Fibroblast of skin of left biceps (primary cell): ENCODE measurements at regions not wholly inside any gene's neighbourhood (a gene's known extent, or its start where the extent isn't known, plus 50 kb on each side); places are given as distances from the start of the nearest gene placed in this dataset.
"Not testable (repeated sequence)": the region's sequence is repeated elsewhere in the genome, so short reads cannot be mapped to it uniquely, and the experiment has no call there.

Experiments
- DNase-seq, 2 experiments: peaks; one replicate each; pipeline ENCODE4 v3.0.0-alpha.2; 2013; ENCODE audit warnings: low read depth in 2 of 2

DNA sequence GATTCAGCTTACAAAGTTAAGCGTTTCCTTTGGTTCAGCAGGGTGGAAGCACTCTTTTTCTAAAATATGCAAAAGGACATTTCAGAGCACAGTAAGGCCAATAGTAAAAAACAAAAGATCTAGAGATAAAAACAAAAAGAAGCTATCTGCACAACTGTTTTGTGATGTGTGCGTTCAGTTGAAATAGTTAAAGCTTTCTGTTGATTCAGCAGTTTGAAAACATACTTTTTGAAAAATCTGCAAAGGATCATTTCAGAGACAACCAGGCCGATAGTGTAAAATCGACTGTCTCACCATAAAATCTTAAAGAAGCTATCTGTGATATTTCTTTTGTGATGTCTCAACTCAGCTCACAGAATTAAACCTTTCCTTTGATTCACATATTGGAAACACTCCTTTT lies 300.0 kb upstream of the ALG10B start:
- DNase-seq, result no peak

DNA sequence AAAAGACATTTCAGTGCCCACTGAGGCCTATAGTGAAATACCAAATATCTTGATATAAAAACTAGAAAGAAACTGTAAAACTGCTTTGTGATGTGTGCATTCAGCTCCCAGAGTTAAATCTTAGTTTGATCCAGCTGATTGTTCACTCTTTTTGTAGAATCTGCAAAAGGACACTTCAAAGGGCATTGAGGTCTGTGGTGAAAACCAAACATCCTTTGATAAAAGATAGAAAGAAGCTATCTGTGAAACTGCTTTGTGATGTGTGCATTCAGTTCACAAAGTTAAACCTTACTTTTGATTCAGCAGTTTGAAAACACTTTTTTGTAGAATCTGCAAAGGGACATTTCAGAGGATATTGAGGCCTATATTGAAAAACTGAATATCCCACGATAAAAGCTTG lies 290.7 kb upstream of the ALG10B start:
- DNase-seq, result no peak

DNA sequence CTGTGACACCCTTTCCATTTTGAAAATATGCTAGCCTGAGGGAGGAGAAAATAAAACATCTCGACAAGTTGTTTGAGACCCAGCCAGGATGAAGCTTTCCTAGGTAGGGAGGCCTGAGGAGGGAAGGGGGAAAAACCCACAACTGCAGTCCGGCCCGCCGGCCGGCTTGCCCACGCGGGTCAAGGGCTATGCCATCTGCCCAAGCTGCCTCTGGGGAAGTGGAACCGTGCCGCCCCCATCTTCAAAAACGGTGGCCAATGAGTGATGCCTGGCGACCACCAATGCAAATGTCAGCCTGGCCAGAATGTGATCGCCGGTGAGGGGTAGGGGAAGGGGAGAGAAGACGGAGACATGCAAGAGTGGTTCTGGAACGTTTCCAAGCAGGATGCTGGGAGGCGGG lies 263.5 kb upstream of the ALG10B start:
- no peak for DNase-seq

DNA sequence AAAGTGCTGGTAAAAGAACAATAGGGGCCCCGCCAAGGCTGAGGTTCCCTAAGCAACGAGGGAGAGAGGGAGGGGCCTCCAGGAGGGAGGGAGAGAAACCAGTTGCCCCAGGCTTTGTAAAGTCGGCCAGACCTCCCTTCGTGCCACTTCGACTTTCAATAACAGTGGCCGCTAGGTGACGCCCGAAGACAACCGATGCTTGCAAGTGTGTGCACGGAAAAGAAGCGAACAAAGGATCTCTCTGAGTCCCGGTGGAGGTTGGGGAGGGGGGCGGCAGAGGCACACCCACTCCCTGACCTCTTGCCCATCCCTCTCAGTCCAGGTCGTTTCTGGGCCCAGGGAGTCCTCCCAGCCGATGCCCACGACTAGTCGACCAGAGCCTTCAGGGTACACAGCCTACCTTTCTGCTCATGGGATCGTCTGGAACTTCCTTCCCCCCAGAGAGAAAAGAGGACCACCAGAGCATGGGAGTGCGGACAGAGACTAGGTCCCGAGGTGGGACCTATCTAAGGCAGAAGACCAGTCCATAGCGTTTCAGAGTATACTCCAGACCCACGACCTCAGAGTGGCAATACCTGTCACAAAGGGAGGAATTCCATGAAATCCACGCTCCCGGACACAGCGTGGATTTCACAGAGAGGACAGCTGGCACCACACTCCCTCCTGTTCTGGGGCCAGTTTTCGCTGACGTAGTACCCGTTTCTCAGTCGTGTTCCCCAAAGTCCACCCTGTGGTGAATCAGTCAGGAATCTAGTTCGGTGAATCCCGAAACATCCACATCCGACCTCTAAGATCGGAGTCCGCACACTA lies 262.7 kb upstream of the ALG10B start:
- DNase-seq, result no peak

DNA sequence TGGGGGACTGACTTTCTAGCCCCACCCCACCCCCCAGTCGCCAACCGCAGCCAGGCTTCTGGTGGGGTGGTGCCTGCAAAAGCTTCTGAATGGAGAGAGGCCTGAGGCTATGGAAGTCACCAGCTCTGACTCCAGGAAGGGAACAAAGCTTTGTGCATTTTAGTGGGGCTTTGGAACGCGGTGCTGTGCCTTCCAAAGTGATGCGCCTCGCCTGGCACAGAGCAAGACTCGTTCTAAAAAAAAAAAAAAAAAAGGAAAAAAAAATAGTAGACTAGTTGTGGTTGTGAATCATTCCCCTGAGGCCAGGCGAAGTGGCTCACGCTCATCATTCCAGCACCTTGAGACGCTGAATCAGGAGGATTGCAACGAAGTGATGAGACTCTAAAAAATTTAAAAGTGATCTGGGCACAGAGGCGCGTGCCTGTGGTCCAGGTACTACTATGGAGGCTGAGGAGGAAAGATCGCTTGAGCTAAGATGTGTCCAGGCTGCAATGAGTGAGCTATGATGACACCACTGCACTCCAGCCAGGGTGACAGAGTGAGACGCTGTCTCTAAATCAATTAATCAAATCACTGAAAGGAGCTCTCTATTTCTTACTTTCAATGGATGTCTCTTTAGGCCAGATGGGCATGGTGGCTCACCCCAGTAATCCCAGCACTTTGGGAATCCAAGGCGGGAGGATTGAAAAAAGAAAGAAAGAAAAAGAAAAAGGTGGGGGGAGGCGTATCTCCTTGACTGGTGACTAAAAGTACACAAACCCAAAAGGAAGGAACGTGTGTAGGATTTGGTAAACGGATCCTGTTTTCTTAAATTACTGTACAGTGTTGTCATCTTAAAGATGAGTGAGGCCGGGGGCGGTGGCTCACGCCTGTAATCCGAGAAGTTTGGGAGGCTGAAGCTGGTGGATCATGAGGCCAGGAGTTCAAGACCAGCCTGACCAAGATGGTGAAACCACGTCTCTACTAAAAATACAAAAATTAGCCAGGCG lies 259.6 kb upstream of the ALG10B start:
- no peak for DNase-seq

DNA sequence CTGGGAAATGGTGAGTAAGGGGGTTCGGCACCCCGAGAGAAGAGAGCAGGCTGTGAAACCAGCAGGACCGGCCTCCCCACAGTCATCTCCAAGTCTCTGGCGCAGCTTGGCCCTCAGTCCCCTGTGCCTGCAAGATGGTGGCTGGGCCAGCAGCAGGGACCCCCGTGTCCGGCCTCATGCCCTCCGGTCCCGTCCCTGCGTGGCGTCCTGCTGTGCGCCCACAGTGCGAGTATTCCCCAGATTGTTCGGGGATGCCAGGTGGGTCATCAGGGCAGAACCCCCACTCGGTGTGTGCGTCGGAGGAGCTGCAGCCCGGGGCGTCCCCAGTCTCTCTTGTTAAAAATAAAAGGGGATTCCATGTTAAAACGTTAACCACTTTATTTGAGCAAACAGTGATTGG lies 216.9 kb upstream of the ALG10B start:
- DNase-seq, result no peak

DNA sequence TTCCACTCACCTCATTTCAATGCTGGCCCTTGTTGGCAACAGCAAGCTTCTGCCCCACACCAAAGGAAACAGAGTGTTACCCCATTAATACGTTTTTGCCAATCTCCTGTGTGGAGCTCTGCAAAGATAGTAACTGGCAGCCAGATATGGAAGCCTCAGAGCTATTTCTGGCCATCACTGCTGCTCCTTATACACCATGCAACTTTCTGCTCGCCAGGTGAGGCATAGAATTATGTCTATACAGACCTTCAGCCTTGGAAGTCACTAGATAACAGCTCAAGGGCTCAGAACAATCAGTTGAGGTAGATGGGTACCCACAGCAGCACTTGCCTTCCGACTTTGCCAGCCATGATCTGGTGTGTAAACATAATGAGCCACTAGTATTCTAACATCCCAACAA lies 214.8 kb upstream of the ALG10B start:
- DNase-seq, result no peak

DNA sequence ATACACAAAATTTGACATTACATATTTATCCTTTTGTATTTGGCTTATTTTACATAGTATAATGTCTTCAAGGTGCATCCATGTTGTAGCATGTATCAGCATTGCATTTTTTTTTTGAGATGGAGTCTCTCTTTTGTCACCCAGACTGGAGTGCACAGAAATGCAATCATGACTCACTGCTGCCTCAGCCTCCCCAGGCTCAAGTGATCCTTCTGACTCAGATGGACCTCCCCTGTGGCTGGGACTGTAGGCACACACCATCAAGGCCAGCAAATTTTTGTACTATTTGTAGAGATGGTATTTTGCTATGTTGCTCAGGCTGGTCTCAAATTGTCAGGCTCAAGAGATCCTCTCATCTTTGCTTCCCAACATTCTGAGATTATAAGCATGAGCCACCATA lies 214.4 kb upstream of the ALG10B start:
- DNase-seq, result no peak

DNA sequence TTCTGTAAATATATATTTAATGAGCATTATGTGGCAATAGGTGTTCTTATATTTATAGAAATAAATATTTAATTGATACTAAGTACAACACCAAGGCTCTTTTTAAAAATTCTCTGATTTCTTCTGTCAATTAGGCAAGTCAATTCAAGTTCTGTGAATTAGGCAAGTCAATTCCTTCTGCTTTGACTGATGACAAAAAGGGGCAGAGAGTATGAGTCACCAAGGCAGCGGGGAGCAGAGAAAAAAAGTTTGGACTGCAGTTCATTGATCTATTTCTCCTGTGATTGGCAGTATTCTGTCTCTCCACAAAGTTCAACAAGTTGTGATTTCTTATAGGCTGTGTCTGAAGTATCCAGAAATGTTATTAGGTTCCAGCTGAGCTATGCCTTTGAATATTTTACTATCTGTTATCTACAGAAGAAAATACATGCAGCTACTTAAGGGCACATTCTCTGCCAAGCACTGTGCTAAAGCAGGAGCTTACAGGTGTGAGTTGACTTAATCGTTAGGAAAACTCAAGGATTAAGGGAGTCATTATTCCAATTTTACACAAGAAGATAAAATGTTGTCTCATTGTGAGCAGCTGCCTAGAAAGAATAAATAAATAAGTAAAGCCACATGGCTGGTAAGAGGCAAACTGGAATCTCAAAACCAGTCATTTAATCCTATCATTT lies 206.4 kb upstream of the ALG10B start:
- no peak for DNase-seq

DNA sequence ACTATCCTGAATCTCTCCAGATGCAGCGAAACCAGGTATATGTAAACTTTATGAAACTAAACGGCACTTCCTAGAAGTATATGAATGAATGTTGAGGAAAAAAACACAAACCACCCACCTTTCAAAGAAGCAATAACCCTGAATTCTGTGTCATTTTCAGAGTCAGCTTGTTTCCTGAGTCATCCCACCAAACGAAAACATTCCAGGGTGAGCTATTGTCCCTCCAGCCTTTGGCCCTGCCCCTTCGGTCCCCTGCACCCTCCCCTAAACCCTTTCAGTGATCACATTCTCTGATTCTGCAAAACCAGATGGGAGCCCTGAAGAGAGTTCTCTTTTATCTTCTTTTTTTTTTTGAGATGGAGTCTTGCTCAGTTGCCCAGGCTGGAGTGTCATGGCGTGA lies 202.6 kb upstream of the ALG10B start:
- no peak for DNase-seq

DNA sequence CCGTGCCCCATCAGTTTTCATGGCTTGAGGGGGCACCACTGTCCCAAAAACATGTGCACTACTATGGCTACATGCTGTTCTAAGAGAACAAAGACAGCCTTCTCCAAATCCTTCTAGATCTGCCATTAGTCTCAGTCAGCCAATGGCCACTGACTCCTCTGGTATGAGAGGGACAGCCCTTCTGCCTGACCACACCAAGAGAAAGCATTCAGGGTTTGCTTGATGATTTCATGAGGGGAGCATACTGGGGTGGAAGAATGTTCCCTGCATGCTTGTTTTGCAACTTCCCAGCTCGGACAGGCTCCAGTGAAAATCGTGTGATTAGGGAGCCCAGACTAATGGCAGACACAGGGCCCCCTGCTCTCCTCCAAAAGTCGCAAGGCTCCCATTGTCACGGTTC lies 199.6 kb upstream of the ALG10B start:
- no peak for DNase-seq

DNA sequence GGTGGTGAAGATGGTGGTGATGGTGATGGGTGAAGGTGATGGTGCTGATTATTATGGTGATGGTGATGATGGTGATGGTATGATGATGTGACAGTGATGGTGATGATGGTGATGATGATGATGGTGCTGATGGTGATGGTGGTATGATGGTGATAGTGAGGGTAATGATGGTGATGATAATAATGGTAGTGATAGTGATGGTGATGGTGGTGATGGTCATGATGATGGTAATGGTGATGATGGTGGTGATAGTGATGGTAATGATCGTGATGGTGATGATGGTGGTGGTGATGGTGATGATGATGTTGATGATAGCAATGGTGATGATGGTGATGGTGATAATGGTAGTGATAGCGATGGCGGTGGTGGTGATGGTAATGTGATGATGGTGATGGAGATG lies 197.9 kb upstream of the ALG10B start:
- DNase-seq, result no peak

DNA sequence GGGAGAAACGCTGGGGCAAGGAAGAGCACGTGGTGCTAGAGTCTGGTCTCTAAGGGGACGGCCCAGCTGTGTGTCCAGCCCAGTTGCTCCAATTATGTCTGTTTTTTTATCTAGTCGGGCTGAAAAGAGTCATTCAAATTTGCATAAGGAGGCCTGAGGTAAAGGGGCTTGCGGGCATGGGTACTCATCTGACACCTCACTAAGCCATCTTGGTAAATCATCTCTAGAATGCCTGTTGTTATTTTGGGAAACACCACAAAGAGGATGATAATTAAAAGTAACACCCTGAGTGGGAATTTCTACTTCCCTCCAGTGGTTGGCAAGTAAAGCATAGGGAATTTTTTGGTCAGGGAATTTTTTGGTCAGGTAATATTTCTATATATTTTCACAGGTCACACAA lies 196.1 kb upstream of the ALG10B start:
- no peak for DNase-seq

DNA sequence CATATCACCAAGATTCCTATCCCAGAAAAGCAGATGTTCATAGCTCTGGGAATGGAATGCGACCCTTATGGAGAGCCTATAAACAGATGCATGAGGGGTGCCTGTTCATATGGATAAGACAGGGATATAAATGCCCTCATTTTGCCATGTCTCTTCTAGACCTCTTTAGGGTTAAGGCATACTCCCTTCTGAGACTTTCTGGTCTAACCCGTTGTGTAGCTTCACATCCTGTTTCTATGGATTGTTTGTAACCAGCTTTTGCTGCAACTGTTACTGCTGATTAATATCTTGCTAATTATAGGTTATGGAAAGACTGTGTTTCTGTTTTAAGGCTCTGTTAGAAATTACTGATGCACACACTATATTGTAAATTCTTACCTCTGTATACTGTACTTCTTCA lies 193.5 kb upstream of the ALG10B start:
- not testable (repeated sequence) for DNase-seq

DNA sequence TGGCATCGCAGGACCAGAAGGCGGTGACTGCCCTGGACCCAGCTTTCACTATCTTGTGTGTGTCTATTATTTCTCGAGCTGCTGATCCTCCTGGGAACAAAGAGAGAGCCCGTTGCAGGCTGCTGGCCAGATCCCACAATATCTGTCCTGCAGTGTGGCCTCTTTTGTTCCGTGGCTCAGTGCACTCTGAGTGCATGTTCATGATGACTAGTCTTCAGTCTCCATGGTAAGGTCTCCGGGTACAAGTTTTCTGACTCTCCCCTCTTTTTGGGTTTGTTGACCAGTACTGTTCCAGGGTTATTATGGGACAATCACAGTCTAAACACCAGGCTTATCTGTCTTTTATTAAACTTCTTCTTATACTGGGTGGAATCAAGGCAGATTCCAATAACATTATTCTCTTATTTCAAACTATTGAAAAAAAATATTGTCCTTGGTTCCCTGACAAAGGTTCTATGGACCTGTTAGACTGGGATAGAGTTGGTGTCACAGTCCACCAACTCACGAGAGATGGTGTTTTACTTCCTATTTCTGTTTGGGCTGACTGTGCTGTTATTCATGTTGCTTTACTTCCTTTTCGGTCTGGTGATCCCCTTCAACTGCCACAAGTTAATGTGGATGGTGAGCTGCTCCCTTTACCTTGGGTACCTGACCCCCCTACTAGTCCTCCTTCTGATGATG lies 192.9 kb upstream of the ALG10B start:
- DNase-seq, result no peak

DNA sequence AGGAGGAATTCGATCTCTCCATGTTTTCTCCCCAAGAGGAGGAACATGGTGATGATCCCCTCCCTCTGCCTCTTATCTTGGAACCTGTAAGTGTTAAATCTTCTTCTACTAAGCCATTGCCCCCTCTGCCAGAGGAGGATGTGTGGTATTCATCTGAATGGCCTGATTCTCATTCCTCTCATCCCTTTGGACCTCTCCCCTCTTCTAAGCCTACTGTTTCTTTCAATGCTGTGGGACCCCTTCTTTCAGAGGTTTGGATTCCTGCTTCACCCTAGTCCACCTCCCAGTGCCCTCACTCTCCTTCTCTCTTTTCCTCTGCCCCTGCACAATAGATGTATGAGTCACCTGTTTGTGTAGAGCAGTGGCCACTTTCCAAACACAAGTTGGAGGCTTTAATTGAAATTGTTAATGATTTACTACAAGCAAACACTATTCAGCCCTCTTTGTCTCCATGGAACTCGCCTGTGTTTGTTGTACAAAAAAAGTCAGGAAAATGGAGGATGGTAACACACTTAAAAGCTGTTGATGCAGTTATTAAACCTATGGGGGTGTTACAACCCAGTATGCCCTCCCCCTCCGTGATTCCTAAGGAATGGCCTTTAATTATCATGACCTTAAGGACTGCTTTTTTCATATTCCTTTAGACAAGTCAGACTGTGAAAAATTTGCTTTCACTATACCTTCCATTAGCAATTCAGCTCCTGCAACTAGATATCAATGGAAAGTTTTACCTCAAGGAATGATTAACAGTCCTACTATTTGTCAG lies 192.1 kb upstream of the ALG10B start:
- DNase-seq, result no peak

DNA sequence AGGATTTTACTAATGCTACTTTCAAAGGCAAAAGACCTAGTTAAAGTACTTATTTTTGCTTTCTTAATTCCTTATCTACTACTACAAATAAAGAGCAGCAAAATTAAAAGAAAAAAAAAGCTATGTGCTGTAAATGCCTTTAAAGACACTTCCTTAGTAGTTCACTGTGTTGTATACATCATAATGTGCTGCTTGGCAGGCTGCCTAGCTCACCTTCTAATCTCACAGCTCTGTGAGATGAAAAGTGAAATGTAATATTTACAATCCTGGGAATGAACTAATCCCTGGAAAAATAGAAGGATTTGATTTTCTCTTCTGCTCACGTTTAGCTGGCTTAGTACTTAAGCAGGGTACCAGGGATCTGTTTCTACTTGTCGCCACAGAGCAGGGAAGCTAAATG lies 184.4 kb upstream of the ALG10B start:
- no peak for DNase-seq

DNA sequence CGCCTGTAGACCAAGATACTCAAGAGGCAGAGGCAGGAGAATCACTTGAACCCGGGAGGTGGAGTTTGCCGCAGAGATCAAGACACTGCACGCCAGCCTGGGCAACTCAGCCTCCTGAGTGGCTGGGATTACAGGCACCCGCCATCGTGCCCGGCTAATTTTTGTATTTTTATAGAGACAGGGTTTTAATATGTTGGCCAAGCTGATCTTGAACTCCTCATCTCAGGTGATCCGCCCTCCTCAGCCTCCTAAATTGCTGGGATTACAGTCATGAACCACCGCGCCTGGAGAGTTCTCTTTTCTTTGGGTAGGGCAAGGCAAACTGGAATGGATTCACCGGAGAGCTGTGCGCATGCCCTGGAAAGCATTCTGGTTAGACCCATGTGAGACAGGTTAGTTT lies 179.3 kb upstream of the ALG10B start:
- DNase-seq, result no peak

DNA sequence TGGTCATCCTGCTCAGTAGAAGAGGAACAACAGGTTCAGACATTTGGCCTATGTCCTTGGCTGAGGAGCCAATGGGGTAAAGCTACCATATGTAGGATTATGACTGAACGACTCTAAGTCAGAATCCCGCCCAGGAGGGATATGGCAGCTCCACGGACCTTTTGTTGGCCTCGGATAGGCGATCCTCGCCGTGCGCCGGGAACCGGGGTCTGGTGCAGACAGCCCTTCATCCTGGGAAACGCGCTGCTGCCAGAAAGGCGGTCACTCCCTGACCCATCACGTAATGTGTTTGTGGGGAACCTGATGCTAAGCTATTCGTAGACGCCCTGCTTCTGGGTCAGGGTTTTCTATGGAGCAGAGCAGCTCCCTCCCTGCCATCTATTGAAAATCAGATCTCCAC lies 178.9 kb upstream of the ALG10B start:
- DNase-seq, result no peak

DNA sequence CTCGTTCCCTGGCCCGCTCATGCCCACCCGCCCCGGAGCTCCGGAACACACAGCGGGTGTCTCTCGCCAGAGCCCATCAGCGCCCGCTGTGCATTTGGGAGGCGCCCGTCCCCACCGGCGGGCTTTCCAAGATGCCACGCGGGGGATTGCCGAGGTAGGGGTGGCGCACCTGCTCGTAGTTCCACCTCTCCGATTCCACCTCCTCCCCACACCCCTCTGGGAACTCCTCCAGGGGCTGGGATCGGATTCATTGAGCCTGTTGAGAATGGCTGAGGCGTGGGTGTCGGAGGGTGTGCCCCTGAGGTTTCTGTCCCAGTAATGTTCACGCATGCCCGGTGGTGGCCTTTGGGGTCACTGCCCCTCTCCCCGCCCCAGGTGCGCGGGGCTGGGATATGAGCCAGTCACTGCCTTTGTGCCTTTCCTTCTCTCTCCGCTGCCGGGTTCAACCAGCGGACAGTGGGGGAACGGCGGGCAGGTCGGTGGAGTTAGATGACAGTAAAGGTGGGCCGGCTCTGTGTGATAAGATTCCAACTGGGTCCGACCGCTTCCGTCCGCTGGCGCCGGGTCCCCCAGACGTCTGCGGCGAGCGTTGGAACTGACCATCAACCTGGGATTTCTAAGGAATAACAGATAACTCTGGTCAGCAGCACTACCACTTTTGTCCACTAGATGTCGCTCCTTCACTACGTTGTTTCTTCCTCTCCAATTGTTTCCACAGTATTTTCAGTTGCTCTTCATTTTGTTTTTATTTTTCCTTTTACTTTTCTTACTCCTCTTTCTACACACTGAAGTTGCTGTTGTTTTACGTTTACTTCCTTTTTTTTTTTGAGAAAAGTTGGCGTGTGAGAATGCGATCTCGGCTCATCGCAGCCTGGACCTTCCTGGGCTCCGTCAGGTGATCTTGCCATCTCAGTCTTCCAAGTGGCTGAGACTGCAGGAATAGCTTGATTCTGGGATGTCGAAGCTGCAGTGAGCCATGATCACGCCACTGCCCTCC lies 178.1 kb upstream of the ALG10B start:
- peak; percentile 6 to 15 for DNase-seq
